ENCODE measurements at regions not wholly inside any gene's neighbourhood (a gene's known extent, or its start where the extent isn't known, plus 50 kb on each side); places are given as distances from the start of the nearest gene placed in this dataset.

DNA sequence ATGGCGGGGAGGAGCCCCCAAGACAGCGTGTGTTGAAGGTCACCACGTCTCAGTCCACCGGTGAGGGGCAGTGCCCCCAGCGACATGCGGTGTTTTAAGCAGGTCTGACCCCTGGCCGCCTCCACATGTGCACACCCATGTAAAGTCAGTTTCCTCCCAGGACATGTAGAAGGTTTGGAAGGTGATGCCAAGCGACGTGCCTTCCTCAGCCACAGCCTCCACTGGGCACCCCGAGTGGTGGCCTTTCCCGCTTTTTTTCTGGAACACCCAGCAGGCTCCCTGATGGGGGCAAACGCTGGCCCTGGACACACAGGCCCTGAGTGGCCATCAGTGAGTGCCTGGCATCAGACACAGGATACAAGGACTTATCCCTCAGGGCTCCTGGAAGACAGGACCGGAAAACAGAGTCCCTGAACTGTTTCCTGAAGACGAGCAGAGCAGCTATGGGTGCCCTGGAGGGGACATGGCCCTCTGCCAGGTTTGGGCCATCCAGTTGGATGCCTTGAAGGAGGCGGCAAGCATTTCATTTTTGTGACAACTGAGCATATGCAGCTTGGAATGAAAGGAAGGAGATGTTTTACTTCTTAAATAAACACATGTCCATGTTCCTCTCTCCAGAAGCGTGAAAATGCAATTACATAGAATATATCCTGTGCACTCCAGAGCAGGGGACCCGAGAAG lies 275.8 kb upstream of the IRX2 start:
- no peaks in the 10 kb centered on the region for H3K36me3 ChIP-seq (ENCODE audit: control insufficient read depth in 2 of 2, insufficient read depth in 2 of 2, low read length in 1 of 2)
- RAD21 ChIA-PET (ENCODE audit: unreplicated experiment), result no interaction called here
- H3K4me2 ChIP-seq (ENCODE audit: control insufficient read depth, insufficient read depth), result no peak overlapping the region
- WGBS (ENCODE audit: insufficient coverage, insufficient replicate concordance, low lambda C conversion rate, missing lambda C conversion rate), result 45% methylated on average over 17 of the region's 17 CpGs
- no peaks in the 10 kb centered on the region for H3K79me2 ChIP-seq (ENCODE audit: control insufficient read depth, insufficient read depth, low read length)
- intact Hi-C loops (cut with micrococcal nuclease; ENCODE audit: unreplicated experiment), result no loop called here
- ATAC-seq (no peak), FAIRE-seq (no peak), DNase-seq (ENCODE audit: low read depth, low spot score) (no peak)
- no peaks in the 10 kb centered on the region for H3K27me3 ChIP-seq (replicated peaks in 1 of 2; ENCODE audit: control insufficient read depth in 2 of 2, insufficient read depth in 2 of 2, low read length in 1 of 2)
- TF ChIP-seq ZNF217 (IDR thresholded peaks at IDR 0.05) (no peak), GATAD2B (conservative IDR thresholded peaks at IDR 0.05; ENCODE audit: low read depth) (no peak), CREB1 (IDR thresholded peaks at IDR 0.05; ENCODE audit: low read depth) (no peak), RAD51 (IDR thresholded peaks at IDR 0.05) (no peak), MTA2 (IDR thresholded peaks at IDR 0.05; ENCODE audit: low read depth) (no peak), SIX5 (IDR thresholded peaks at IDR 0.05; ENCODE audit: low read depth, low read length, severe bottlenecking) (no peak), POLR2A (IDR thresholded peaks at IDR 0.05; ENCODE audit: low read depth, low read length) (no peak), RELA (IDR thresholded peaks at IDR 0.05; ENCODE audit: borderline replicate concordance, partially characterized antibody) (no peak), SREBF2 (IDR thresholded peaks at IDR 0.05; ENCODE audit: low read length) (no peak), JUNB (IDR thresholded peaks at IDR 0.05) (no peak), ZNF207 (IDR thresholded peaks at IDR 0.05; ENCODE audit: borderline replicate concordance) (no peak)
- H3K27ac ChIP-seq (ENCODE audit: control insufficient read depth, insufficient read depth), result no peak overlapping the region
- in situ Hi-C loops (cut with MboI), result no loop called here
- H3K9ac ChIP-seq (ENCODE audit: control insufficient read depth, insufficient read depth, low read length), result no peak overlapping the region
- no TSS peak for BruUV-seq (replicated peaks)
- POLR2A ChIA-PET, result no interaction called here
- no peak overlapping the region for H2AFZ ChIP-seq (ENCODE audit: control insufficient read depth, low read depth, low read length)
- CTCF ChIA-PET, result no interaction called here
- H4K20me1 ChIP-seq (ENCODE audit: control insufficient read depth, insufficient read depth), result no peaks in the 10 kb centered on the region
- SMC1A ChIA-PET (ENCODE audit: uncharacterized antibody, unreplicated experiment), result no interaction called here
- H3K9me3 ChIP-seq (replicated peaks; ENCODE audit: control insufficient read depth, insufficient read depth, low read length), result no peaks in the 10 kb centered on the region; the same call in 2 of the 3 replicates
- H3K4me3 ChIP-seq, result no peak overlapping the region
- H3K4me1 ChIP-seq (ENCODE audit: control insufficient read depth, insufficient read depth, low read length), result no peaks in the 10 kb centered on the region

DNA sequence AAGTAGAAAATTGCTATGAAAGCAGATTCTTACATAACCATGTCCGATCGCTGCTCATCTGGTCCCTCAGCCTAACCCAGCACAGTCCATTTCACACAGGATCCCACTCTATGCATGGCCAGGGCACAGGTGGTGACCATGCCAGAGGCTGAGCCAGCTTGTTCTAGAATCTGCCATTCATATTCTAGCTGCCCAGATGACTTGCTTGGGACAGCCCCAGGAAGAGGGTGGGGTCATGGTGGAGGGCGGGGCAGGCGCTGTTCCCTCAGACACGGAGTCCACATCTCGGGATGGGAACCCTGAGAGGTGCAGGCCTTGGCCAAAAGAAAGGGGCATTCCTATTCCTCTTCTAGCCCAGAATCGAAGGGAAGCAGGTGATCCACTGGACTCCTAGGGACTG lies 275.2 kb upstream of the IRX2 start:
- ChIA-PET RAD21 (ENCODE audit: unreplicated experiment) (no interaction called here), CTCF (no interaction called here), SMC1A (ENCODE audit: uncharacterized antibody, unreplicated experiment) (no interaction called here), POLR2A (no interaction called here)
- Histone ChIP-seq H2AFZ (ENCODE audit: control insufficient read depth, low read depth, low read length) (no peak overlapping the region), H3K79me2 (ENCODE audit: control insufficient read depth, insufficient read depth, low read length) (no peaks in the 10 kb centered on the region), H4K20me1 (ENCODE audit: control insufficient read depth, insufficient read depth) (no peaks in the 10 kb centered on the region), H3K9me3 (replicated peaks; ENCODE audit: control insufficient read depth, insufficient read depth, low read length) (no peaks in the 10 kb centered on the region; the same call in 2 of the 3 replicates), H3K27ac (ENCODE audit: control insufficient read depth, insufficient read depth) (no peak overlapping the region), H3K36me3 (ENCODE audit: control insufficient read depth in 2 of 2, insufficient read depth in 2 of 2, low read length in 1 of 2) (no peaks in the 10 kb centered on the region), H3K27me3 (replicated peaks in 1 of 2; ENCODE audit: control insufficient read depth in 2 of 2, insufficient read depth in 2 of 2, low read length in 1 of 2) (no peaks in the 10 kb centered on the region), H3K4me2 (ENCODE audit: control insufficient read depth, insufficient read depth) (no peak overlapping the region), H3K4me1 (ENCODE audit: control insufficient read depth, insufficient read depth, low read length) (no peaks in the 10 kb centered on the region), H3K4me3 (no peak overlapping the region), H3K9ac (ENCODE audit: control insufficient read depth, insufficient read depth, low read length) (no peak overlapping the region)
- no peak for DNase-seq (ENCODE audit: low read depth, low spot score)
- intact Hi-C loops (cut with micrococcal nuclease; ENCODE audit: unreplicated experiment) (no loop called here), in situ Hi-C loops (cut with MboI) (no loop called here)
- ATAC-seq, result no peak
- 59% methylated on average over 3 of the region's 7 CpGs for WGBS (ENCODE audit: insufficient coverage, insufficient replicate concordance, low lambda C conversion rate, missing lambda C conversion rate)
- BruUV-seq (replicated peaks), result no TSS peak
- FAIRE-seq, result no peak
- TF ChIP-seq PAX5 (IDR thresholded peaks at IDR 0.05; ENCODE audit: borderline replicate concordance, low read depth, low read length) (no peak), RAD51 (IDR thresholded peaks at IDR 0.05) (no peak), POLR2AphosphoS2 (IDR thresholded peaks at IDR 0.05; ENCODE audit: low read depth, low read length) (no peak), MTA3 (IDR thresholded peaks at IDR 0.05; ENCODE audit: borderline replicate concordance, low read length) (no peak), ZNF207 (IDR thresholded peaks at IDR 0.05; ENCODE audit: borderline replicate concordance) (no peak)
- TF ChIP-seq, protein P1, sequence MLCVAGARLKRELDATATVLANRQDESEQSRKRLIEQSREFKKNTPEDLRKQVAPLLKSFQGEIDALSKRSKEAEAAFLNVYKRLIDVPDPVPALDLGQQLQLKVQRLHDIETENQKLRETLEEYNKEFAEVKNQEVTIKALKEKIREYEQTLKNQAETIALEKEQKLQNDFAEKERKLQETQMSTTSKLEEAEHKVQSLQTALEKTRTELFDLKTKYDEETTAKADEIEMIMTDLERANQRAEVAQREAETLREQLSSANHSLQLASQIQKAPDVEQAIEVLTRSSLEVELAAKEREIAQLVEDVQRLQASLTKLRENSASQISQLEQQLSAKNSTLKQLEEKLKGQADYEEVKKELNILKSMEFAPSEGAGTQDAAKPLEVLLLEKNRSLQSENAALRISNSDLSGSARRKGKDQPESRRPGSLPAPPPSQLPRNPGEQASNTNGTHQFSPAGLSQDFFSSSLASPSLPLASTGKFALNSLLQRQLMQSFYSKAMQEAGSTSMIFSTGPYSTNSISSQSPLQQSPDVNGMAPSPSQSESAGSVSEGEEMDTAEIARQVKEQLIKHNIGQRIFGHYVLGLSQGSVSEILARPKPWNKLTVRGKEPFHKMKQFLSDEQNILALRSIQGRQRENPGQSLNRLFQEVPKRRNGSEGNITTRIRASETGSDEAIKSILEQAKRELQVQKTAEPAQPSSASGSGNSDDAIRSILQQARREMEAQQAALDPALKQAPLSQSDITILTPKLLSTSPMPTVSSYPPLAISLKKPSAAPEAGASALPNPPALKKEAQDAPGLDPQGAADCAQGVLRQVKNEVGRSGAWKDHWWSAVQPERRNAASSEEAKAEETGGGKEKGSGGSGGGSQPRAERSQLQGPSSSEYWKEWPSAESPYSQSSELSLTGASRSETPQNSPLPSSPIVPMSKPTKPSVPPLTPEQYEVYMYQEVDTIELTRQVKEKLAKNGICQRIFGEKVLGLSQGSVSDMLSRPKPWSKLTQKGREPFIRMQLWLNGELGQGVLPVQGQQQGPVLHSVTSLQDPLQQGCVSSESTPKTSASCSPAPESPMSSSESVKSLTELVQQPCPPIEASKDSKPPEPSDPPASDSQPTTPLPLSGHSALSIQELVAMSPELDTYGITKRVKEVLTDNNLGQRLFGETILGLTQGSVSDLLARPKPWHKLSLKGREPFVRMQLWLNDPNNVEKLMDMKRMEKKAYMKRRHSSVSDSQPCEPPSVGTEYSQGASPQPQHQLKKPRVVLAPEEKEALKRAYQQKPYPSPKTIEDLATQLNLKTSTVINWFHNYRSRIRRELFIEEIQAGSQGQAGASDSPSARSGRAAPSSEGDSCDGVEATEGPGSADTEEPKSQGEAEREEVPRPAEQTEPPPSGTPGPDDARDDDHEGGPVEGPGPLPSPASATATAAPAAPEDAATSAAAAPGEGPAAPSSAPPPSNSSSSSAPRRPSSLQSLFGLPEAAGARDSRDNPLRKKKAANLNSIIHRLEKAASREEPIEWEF (IDR thresholded peaks at IDR 0.05; ENCODE audit: insufficient replicate concordance, low read depth, low read length), result no peak
